Lower leg skin (tissue), 4 donors: ENCODE measurements at regions not wholly inside any gene's neighbourhood (a gene's known extent, or its start where the extent isn't known, plus 50 kb on each side); places are given as distances from the start of the nearest gene placed in this dataset.
"Not testable (repeated sequence)": the region's sequence is repeated elsewhere in the genome, so short reads cannot be mapped to it uniquely, and the experiment has no call there.

Experiments
- DNase-seq, 2 donors: peaks; one replicate each; pipeline ENCODE4 v3.0.0-alpha.2; 2019; ENCODE audit warnings: low spot score in 2 of 2
- H3K4me3 ChIP-seq: fragments of 200-600 bp; sonication (generic); 2 replicates; pipeline ENCODE4 v1.5.1; 2017; ENCODE audit warnings: mild to moderate bottlenecking, low read depth; ENCODE audit not compliant: poor library complexity, severe bottlenecking
- POLR2A ChIP-seq, 2 donors: fragments of 450-650 bp; IDR thresholded peaks; one replicate each; pipeline ENCODE4 v1.6.1; 2016 to 2017; ENCODE audit warnings: antibody characterized with exemption in 2 of 2, mild to moderate bottlenecking in 1 of 2, moderate library complexity in 1 of 2
- WGBS, 2 donors: methylation state at CpG; one replicate each; pipeline ENCODE4 v1.1.5; 2018; 5-methylcytosine and 5-hydroxymethylcytosine counted together
- intact Hi-C: fragments of 100-400 bp; cut with DNase I; formaldehyde crosslinking; loops from one replicate; pipeline ENCODE4 v1.15.0; 2023; ENCODE audit warnings: low total_unique reads
- TF ChIP-seq, protein P1 (sequence below), 3 donors: fragments of 450-650 bp; IDR thresholded peaks; one replicate each; pipeline ENCODE4 v1.5.1; 2016; ENCODE audit warnings: antibody characterized with exemption in 3 of 3, mild to moderate bottlenecking in 3 of 3, moderate library complexity in 2 of 3

DNA sequence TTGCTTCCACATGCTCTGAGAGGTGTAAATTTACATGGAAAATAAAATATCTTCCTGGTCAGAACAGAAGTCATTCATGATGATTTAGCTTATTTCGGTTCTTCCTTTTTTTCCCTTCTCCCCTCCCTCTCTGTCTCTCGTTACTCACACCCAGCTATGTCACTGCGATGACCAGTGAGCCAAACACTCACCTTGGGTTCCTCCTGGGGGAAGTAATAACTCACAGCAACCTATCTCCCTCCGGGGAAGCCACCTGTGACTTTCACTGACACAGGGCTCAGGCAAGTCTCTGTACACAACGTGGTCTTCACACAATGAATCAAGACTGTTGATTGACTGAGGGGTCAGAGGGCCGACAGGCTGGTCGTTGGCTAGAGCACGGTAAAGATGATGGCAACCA lies 135.3 kb upstream of the VANGL1 start:
- intact Hi-C loops = no loop called here
- WGBS, 2 donors = 55 to 56% methylated on average over 8 of the region's 8 CpGs
- no peak overlapping the region for H3K4me3 ChIP-seq
- no peak for DNase-seq
- TF ChIP-seq, protein P1, sequence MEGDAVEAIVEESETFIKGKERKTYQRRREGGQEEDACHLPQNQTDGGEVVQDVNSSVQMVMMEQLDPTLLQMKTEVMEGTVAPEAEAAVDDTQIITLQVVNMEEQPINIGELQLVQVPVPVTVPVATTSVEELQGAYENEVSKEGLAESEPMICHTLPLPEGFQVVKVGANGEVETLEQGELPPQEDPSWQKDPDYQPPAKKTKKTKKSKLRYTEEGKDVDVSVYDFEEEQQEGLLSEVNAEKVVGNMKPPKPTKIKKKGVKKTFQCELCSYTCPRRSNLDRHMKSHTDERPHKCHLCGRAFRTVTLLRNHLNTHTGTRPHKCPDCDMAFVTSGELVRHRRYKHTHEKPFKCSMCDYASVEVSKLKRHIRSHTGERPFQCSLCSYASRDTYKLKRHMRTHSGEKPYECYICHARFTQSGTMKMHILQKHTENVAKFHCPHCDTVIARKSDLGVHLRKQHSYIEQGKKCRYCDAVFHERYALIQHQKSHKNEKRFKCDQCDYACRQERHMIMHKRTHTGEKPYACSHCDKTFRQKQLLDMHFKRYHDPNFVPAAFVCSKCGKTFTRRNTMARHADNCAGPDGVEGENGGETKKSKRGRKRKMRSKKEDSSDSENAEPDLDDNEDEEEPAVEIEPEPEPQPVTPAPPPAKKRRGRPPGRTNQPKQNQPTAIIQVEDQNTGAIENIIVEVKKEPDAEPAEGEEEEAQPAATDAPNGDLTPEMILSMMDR (IDR thresholded peaks at IDR 0.05) = no peak
- TF ChIP-seq POLR2A (IDR thresholded peaks at IDR 0.05) = no peak

DNA sequence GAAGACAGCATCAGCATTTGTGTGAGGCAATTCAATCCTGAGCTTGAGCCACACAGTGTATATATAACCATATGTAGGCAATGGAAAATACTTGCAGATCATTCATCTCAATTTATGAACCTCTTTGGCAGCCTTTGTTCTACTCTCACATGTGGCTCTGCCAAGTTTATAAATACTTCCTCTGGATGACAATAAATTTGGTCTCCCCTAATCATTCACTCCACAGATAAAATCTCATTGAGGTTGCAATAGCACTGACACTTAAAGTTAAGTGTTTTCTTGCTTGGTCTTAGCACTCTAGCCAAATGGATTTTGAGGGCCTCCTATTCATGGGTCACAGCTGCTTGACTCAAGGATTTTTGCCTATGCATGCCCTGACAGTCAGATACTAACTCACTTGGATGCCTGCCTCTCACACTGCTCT lies 136.6 kb upstream of the VANGL1 start:
- intact Hi-C loops = no loop called here
- DNase-seq = no peak
- no peak for TF ChIP-seq POLR2A (IDR thresholded peaks at IDR 0.05)
- TF ChIP-seq, protein P1 (IDR thresholded peaks at IDR 0.05) = no peak

DNA sequence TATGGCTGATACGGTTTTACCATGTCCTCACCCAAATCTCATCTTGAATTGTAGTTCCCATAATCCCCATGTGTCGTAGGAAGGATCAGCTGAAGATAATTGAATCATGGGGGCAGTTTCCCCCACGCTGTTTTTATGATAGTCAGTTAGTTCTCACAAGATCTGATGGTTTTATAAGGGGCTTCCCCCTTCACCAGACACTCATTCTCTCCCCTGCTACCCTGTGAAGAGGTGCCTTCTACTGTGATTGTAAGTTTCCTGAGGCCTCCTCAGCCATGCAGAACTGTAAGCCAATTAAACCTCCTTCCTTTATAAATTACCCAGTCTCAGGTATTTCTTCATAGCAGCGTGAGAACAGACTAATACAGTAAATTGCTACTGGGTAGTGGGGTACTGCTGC lies 139.6 kb upstream of the VANGL1 start:
- DNase-seq, intact Hi-C loops, H3K4me3 ChIP-seq: not testable (repeated sequence)
- WGBS, 2 donors = 89 to 91% methylated on average over 4 of the region's 4 CpGs

More for the DNA sequence above, 136.6 kb upstream of the VANGL1 start:
- H3K4me3 ChIP-seq = no peak overlapping the region

DNA sequence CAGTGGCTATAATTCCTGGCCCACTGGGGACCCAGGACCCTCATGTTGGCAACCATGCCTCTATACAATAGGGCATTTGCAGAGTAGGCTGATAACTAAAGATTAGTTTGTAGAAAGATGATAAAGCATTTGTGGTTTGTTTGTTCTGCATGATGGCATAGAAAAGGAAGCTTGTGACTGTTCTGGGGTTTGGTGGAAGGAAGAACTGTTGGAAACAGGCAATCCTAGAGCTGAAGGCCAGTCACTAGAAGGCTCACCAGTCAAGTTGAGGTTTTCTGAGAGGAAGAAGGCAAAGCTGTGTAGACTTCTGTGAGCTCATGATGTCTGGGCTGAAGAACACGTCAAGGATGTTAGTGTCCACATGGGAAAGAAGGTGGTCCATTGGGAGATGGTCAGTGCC lies 140.3 kb upstream of the VANGL1 start:
- 88 to 92% methylated on average over 1 of the region's 1 CpG for WGBS, 2 donors
- no peak overlapping the region for H3K4me3 ChIP-seq
- no peak for DNase-seq
- intact Hi-C loops = no loop called here
- TF ChIP-seq, protein P1 (IDR thresholded peaks at IDR 0.05) = no peak
- TF ChIP-seq POLR2A (IDR thresholded peaks at IDR 0.05) = no peak

DNA sequence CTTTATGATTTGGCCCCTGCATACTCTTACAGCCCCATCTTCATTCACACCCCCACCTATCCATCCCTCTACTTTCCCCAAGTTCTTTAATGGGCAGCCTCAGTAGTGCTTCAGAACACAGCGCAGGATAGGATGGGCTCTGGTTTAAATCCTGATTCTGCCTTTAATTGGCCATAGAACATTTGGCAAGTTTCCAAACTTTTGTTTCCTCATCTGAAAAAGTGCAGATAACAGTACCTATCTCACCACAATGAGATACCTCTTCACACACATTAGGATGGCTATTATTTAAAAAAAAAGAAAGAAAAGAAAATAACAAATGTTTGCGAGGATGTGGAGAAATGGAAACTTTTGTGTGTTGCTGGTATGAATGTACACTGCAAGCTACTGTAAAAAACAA lies 142.5 kb upstream of the VANGL1 start:
- intact Hi-C loops = no loop called here
- no peak for DNase-seq
- TF ChIP-seq POLR2A (IDR thresholded peaks at IDR 0.05) = no peak
- TF ChIP-seq, protein P1 (IDR thresholded peaks at IDR 0.05) = no peak
- H3K4me3 ChIP-seq = no peak overlapping the region
- 93 to 95% methylated on average over 2 of the region's 2 CpGs for WGBS, 2 donors

DNA sequence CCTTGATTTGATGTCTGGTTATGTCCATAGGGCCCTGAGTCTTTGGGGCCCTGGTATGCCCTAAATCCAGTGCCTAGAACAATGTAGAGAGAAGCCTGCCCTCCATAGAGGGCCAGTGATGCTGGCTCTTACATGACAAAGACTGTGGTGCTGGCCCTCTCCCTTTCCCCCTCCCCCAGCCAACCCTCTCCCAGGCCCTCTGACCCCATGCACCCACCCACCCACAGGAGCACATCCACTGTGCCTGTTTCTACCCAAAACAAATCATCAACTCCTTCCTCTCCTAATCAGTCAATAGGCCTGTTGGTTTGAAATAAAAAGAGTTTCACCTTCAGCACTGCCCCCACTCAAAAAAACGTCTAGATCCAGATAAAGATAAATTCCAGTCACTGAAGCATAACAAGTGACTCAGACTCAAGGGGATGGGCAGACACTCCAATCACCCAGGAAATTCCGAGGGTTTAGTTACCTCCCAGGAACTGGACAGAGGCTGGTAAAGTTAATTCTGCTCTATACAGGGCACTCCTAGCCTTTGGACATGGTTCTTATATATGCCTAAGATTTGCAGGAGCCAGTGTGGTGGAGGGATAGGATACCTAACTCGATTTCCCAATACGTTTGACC lies 144.8 kb upstream of the VANGL1 start:
- WGBS, 2 donors = 51 to 57% methylated on average over 4 of the region's 4 CpGs
- TF ChIP-seq, protein P1 (IDR thresholded peaks at IDR 0.05) = no peak
- TF ChIP-seq POLR2A (IDR thresholded peaks at IDR 0.05) = no peak
- DNase-seq = no peak
- intact Hi-C loops = no loop called here
- no peak overlapping the region for H3K4me3 ChIP-seq
